K562 (cell line): ENCODE measurements at regions not wholly inside any gene's neighbourhood (a gene's known extent, or its start where the extent isn't known, plus 50 kb on each side); places are given as distances from the start of the nearest gene placed in this dataset.

Experiments
- C11orf30 ChIP-seq: fragments of 450-650 bp; IDR thresholded peaks from 2 replicates; pipeline ENCODE4 v1.6.1; 2016; ENCODE audit warnings: low read depth, mild to moderate bottlenecking
- CHD2 ChIP-seq: IDR thresholded peaks from 2 replicates; pipeline ENCODE4 v1.6.1; 2011; ENCODE audit warnings: low read depth, low read length
- CREB3 ChIP-seq: fragments of 450-650 bp; conservative IDR thresholded peaks from 2 replicates; pipeline ENCODE4 v1.6.1; 2016; ENCODE audit warnings: missing genetic modification characterization, low read depth, mild to moderate bottlenecking, missing compliant biosample characterization, moderate library complexity
- ETV1 ChIP-seq: fragments of 450-650 bp; conservative IDR thresholded peaks from 2 replicates; pipeline ENCODE4 v1.6.1; 2016; ENCODE audit warnings: missing genetic modification characterization, control low read depth, low read depth, missing compliant biosample characterization
- FOXA3 ChIP-seq, 2 experiments: fragments of 450-650 bp in 1 of 2; sonication (generic) in 1 of 2; formaldehyde crosslinking; IDR thresholded peaks in 1 of 2; conservative IDR thresholded peaks in 1 of 2; 2 replicates each; pipeline versions ENCODE4 v1.4.0 to v1.8.0; 2020 to 2022; ENCODE audit warnings: mild to moderate bottlenecking in 2 of 2, missing genetic modification reagents in 1 of 2
- IRF2 ChIP-seq: sonication (generic); formaldehyde crosslinking; IDR thresholded peaks from 2 replicates; pipeline ENCODE4 v1.8.1; 2022; ENCODE audit warnings: mild to moderate bottlenecking, missing genetic modification reagents
- KAT7 ChIP-seq: sonication (generic); formaldehyde crosslinking; IDR thresholded peaks from 2 replicates; pipeline ENCODE4 v1.8.0; 2022; ENCODE audit warnings: missing genetic modification reagents, mild to moderate bottlenecking, borderline replicate concordance
- RBFOX2 ChIP-seq: fragments of 200-400 bp; formaldehyde crosslinking; IDR thresholded peaks from 2 replicates; pipeline ENCODE4 v1.6.1; 2017; ENCODE audit warnings: low read depth, mild to moderate bottlenecking, low read length, moderate library complexity
- STAT5B ChIP-seq: fragments of 250-450 bp; sonication (Bioruptor Pico); IDR thresholded peaks from 2 replicates; pipeline ENCODE4 v1.8.0; 2021; ENCODE audit warnings: mild to moderate bottlenecking, inconsistent platforms
- STAT6 ChIP-seq: sonication (generic); formaldehyde crosslinking; IDR thresholded peaks from 2 replicates; pipeline ENCODE4 v1.8.1; 2023; ENCODE audit warnings: mild to moderate bottlenecking, missing genetic modification reagents
- TAF15 ChIP-seq: fragments of 200-400 bp; formaldehyde crosslinking; IDR thresholded peaks from 2 replicates; pipeline ENCODE4 v1.6.1; 2017; ENCODE audit warnings: mild to moderate bottlenecking, low read depth, low read length, moderate library complexity
- USF2 ChIP-seq: sonication (generic); formaldehyde crosslinking; IDR thresholded peaks from 2 replicates; pipeline ENCODE4 v1.5.0; 2020; ENCODE audit warnings: missing genetic modification reagents
- ZNF197 ChIP-seq: fragments of 200-800 bp; sonication (Bioruptor generic); IDR thresholded peaks from 2 replicates; pipeline ENCODE4 v1.6.1; 2016; ENCODE audit warnings: low read depth, missing genetic modification characterization, missing compliant biosample characterization
- ZNF639 ChIP-seq, 2 experiments: fragments of 200-800 bp in 1 of 2; sonication (Bioruptor generic) in 1 of 2; sonication (generic) in 1 of 2; formaldehyde crosslinking in 1 of 2; IDR thresholded peaks in 1 of 2; conservative IDR thresholded peaks in 1 of 2; 2 replicates each; pipeline versions ENCODE4 v1.5.0 to v1.6.1; 2016 to 2020; ENCODE audit warnings: missing compliant biosample characterization in 1 of 2, missing genetic modification characterization in 1 of 2, missing genetic modification reagents in 1 of 2
- TF ChIP-seq, protein P1 (sequence below): sonication (generic); formaldehyde crosslinking; IDR thresholded peaks from 2 replicates; pipeline ENCODE4 v1.8.0; 2022; ENCODE audit warnings: mild to moderate bottlenecking, missing genetic modification reagents, borderline replicate concordance

- TF ChIP-seq FOXA3 (CRISPR knock-in tag; conservative IDR thresholded peaks at IDR 0.05 in 1 of 2, IDR thresholded peaks at IDR 0.05 in 1 of 2) = peak in 1 of 2 experiments; percentile 42; a peak in 1 of 4 replicates
- TF ChIP-seq CREB3 (tag) = 0 out of 2 replicates have a peak, but pooled peaks have one; percentile 7
- TF ChIP-seq, protein P1, sequence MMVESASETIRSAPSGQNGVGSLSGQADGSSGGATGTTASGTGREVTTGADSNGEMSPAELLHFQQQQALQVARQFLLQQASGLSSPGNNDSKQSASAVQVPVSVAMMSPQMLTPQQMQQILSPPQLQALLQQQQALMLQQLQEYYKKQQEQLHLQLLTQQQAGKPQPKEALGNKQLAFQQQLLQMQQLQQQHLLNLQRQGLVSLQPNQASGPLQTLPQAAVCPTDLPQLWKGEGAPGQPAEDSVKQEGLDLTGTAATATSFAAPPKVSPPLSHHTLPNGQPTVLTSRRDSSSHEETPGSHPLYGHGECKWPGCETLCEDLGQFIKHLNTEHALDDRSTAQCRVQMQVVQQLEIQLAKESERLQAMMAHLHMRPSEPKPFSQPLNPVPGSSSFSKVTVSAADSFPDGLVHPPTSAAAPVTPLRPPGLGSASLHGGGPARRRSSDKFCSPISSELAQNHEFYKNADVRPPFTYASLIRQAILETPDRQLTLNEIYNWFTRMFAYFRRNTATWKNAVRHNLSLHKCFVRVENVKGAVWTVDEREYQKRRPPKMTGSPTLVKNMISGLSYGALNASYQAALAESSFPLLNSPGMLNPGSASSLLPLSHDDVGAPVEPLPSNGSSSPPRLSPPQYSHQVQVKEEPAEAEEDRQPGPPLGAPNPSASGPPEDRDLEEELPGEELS (CRISPR knock-in tag) = no peak
- no peak for TF ChIP-seq USF2 (CRISPR knock-in tag)
- peak; percentile 27; the same call in 1 of the 2 replicates for TF ChIP-seq RBFOX2
- 0 out of 4 replicates have a peak, but pooled peaks of 1 of the 2 experiments have one; percentile 19 for TF ChIP-seq ZNF639 (CRISPR knock-in tag; conservative IDR thresholded peaks at IDR 0.05 in 1 of 2, IDR thresholded peaks at IDR 0.05 in 1 of 2)
- TF ChIP-seq ZNF197 (CRISPR knock-in tag) = 0 out of 2 replicates have a peak, but pooled peaks have one; percentile 41
- peak; percentile 23; the same call in 1 of the 2 replicates for TF ChIP-seq ETV1 (tag)
- TF ChIP-seq STAT5B (CRISPR knock-in tag) = no peak
- TF ChIP-seq C11orf30 = peak; percentile 29; the same call in 1 of the 2 replicates
- no peak for TF ChIP-seq TAF15
- no peak for TF ChIP-seq STAT6 (CRISPR knock-in tag)
- no peak for TF ChIP-seq CHD2
- no peak for TF ChIP-seq KAT7 (CRISPR knock-in tag)
- TF ChIP-seq IRF2 (CRISPR knock-in tag) = no peak
Measured at GRCh38 chr12:93318720-93319522, 58.8 kb upstream of the NUDT4 start (continued).
